HG02973 (cell line): ENCODE measurements at regions not wholly inside any gene's neighbourhood (a gene's known extent, or its start where the extent isn't known, plus 50 kb on each side); places are given as distances from the start of the nearest gene placed in this dataset.
"Not testable (repeated sequence)": the region's sequence is repeated elsewhere in the genome, so short reads cannot be mapped to it uniquely, and the experiment has no call there.

Experiments
- ATAC-seq: cut with Tn5 transposase; IDR thresholded peaks from one replicate; pipeline ENCODE4 v1.9.1; 2021; ENCODE audit warnings: moderate library complexity; ENCODE audit not compliant: unreplicated experiment

DNA sequence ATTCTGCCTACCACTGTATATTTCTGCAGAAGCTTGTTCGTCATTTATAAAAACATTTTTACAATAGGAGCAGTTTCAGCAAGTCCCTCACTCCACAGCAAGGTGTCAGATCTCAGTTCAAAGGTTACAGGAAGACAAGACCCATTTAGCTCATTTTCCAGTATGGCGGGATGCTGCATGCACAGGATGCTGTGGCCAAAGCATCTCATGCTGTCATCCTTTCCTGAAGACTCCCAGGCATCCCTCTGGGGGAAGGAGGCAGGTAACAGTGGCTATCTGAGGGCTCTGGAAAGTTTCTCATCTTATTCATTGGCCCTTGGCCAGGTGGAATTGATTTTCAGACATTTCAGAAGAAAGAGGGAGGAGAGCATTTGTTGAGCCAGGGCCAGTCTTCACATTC lies 539.3 kb upstream of the CDH5 start:
- no peak for ATAC-seq

DNA sequence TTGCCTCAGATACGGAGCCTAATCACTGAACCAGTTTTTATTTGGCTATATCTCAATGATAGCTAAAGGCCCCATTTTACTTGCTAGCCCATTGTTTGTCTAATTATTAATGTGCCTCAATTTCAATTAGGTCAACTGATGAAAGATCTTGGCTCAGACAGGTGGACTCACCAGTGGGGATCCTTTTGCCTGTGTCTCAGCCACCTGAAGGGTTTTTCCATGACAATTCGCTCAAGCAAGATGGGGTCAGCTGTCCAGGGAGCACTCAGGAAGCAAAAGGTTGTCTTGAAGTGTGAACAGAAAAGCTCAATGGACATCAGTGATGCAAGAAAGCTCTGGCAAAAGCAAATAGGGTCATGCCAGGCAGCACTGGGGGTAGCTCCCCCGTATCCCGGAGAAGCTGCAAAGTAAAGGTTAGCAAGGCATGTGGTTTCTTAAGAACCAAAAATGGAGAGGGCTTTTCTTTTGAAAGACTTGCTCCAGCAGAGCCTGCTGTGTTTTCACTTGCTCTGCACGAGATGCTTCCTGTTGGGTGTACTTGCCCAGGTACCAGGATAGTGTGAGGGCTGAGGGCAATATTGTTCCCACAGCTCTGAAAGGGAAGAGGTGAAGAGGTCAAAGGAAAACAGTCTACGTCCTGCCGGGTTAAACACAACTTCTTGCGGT lies 541.2 kb upstream of the CDH5 start:
- ATAC-seq, result no peak

DNA sequence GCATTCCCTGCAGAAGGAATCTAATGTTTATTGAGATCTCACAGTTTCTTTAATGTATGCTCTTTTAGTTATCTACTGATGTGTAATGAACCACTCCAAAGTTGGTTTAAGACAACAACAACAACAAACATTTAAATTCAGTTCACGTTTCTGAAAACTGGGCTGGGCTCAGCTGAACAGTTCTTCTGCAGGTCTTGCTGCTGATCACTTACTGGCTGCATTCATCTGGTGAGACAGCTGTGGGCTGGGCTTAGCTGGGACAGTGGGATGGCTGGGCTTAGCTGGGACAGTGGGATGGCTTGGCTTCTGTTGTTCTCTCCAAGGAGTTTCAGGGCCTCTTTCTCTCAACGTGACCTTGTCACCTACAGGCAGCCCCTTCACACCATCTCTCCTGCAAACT lies 544.3 kb upstream of the CDH5 start:
- ATAC-seq, result no peak

DNA sequence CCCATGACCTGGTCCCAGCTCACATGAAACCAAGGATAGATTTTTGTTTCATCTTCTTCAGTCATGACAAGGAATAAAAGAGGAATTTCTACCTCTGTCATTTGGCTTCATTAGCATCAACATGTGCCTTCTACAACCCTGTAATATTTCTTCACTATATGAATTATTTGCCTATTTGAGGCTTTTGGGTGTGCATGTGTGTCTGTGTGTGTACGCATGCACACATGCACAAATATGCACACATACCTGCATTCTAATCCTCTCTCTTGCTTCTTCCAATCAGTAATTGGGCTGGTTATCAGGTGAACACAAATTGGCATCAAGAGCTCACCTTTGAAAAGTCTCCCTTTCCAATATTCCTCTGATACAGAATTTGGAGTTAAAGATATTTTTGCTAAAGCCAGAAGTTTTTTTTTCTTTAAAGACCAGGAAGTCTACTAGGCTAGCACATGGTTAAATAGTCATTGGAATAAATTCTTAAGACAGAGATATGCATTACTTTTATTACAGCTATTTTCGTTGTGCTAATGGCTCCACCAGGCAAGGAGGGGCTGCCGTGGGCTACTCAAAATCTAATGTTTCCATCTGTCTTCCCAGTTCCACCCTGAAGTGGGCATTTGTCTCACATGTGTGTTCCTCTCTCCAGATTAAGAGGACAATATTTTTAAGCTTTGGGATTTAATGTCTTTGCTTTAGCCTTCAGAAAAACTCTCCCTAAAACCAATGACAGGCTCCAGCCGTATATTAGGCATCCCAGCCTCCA lies 547.2 kb upstream of the CDH5 start:
- no peak for ATAC-seq

DNA sequence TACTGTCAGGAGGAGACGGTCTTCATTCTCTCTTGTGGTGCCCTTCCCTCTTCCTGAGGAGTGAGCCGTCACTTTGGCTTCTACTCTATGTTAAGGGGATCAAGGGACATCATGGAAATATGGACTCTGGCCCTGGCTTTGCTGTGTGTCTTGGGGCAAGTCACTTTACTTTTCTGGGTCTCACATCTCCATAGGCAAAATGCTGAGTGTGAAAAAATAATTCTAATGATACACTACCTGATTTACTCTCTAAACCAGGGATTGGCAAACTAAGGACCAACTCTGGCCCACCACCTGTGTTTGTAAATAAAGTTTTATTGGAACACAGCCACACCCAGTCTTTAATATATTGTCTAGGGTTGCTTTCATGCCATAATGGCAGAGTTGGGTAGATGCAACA lies 548.7 kb upstream of the CDH5 start:
- no peak for ATAC-seq

DNA sequence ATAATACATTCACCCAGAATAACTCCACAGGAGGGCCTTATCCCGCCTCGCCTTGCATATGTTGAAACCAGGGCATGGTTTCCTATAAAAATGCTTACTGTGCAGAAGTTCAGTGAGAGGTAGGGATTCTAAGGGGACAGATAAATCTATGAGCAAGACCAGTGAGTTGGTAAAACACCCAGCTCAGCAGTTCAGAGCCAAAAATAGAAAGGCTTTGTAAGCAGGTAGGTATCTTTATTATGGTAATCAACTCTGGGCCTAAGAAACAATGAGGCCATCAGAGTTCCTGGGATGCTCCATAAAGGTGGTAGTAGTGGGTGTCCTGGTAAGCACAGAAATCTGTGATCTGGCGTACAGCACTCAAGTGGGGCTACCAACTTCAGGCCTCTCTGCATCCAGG lies 549.4 kb upstream of the CDH5 start:
- ATAC-seq, result no peak

DNA sequence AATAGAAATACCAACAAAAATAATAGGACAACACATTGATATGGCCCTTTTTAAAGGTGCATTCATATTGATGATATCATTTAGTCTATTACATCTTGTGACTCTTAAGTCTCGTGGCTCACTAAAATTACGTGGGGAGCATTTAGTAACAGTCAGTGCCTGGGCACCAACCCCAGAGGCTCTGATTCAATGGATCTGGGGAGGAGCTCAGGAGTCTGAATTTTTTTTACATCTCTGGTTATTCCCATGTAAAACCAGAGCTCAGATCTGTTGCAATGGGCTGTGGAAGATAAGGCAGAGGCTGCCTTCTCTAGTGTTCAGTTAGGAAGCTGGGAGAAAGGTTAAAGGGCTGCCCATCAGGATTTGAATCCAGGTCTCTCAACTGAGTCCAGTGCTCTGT lies 549.9 kb upstream of the CDH5 start:
- no peak for ATAC-seq

DNA sequence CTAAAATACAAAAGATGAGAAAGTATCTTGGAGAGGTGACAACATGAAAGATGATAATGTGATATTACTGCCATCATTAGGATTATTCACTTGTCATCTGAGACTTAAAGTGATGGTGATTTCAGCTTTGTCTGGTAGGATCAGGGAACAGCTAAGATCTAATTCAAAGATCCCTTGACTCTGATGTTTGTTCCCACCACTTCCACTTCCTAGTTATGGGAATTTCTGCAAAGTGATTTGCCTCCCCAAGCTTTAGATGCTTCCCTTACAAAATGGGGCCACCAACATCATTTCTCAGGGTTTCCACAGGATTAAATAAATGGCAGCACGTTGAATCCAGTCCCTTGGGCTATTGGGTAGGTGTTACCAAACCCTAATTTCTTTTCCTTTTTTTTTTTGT lies 550.8 kb upstream of the CDH5 start:
- no peak for ATAC-seq

DNA sequence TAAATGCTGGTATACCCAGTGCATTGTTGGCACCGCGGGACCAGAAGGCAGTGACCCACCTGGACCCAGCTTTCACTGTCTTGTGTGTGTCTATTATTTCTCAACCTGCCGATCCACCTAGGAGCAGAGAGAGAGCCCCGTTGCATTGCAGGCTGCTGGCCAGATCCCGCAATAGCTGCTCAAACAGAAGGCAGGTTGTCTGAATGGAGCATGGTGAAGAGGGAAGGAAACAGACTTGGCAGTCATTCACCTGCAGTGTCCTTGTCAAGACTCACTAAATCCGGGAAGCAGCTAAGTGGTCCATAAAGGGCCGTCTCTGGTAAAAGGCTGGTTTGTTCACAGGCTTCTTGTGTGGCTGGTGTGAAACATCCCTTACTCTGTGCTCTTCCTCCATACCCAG lies 552.6 kb upstream of the CDH5 start:
- not testable (repeated sequence) for ATAC-seq

DNA sequence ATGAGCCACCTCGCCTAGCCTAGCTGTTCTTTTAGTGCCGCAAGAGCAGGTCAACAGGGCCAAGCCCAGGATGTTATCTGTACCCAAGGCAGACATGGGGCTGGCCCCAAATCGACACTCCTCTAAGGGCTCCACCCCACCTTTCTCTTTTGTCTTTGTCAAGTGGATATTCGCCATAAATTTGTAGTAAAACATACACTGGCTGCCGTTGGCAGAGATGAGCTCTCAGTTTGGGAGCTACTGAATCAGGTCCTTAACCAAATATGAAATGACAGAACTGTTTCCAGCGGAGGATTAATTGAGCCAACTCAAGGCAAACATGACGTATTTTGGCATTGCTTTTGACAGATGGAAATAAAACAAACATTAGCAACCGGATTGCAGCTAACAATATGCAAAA lies 556.9 kb upstream of the CDH5 start:
- ATAC-seq, result no peak

DNA sequence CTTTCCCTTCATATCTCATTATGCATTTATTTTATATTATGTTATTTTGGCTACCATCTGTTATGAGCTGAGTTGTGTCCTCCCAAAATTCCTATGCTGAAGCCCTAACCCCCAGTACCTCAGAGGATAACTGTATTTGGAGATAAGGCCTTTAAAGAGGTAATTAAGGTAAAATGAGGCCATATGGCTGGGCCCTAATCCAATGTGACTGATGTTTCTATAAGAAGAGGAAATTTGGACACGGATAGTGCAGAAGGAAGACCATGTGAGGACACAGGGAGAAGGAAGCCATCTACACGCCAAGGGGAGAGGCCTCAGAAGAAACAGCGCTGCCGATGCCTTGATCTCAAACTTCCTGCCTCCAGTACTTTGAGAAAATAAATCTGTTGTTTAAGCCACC lies 557.7 kb upstream of the CDH5 start:
- no peak for ATAC-seq

DNA sequence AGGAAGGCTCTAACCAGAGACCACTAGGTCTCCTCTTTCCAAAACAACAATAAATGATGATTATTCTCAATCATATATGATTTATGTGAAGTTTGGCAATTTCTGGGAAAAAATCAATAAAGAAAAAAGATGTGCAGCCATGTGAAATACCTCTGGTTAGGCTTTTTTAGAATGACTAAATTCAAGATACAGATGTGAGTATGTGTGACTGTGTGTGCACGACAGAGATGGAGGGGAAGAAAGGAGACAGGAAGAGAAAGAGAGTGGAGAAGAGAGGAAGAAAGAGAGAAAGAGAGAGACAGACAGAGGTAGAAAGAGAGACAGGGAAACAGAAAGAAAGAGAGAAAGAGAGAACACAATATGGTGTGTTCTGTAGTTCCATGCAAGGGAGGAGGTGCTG lies 558.6 kb upstream of the CDH5 start:
- no peak for ATAC-seq

DNA sequence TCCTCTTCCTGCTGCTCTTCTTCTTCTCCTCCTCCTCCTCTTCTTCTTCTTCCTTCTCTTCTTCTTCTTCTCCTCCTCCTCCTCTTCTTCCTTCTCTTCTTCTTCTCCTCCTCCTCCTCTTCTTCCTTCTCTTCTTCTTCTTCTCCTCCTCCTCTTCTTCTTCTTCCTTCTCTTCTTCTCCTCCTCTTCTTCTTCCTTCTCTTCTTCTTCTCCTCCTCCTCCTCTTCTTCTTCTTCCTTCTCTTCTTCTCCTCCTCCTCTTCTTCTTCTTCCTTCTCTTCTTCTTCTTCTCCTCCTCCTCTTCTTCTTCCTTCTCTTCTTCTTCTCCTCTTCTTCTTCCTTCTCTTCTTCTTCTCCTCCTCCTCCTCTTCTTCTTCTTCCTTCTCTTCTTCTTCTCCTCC lies 560.8 kb upstream of the CDH5 start:
- not testable (repeated sequence) for ATAC-seq

DNA sequence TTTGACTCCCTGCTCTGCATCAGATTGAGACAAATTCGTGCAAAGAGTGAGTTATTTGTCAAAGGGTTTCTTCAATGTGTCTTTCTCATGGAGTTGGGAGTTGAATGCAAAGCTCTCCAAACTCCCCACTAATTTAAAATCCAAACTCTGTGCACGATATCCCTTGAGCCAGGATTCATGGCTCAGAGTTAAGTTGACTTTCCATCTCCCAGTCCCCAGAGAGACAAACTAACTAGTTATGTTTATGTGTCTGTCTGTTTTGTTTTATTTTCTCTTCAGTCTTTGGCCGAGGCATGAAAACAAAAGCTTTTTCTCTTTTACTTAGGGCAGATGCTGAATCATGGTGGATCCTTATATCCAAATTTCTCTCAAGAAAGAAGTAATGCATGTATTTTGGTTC lies 570.0 kb upstream of the CDH5 start:
- no peak for ATAC-seq

DNA sequence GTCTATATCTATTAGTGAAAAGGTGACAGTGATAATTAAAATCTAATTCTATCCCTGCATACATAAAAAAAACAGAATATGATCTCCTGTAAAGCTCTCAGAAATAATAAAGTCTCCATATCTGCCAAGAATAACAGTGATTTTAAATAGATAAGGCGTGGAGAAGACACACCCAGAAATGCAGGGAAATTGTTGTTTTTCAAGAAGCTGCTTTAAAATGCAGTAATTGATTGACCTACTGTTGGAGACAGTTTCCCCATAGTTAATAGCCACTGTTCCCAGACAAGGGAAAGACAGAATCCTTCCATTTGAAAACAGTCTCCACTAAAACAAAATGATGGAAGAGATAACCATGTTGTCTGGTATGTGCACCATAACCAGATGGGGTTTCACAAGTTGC lies 571.5 kb upstream of the CDH5 start:
- ATAC-seq, result no peak

DNA sequence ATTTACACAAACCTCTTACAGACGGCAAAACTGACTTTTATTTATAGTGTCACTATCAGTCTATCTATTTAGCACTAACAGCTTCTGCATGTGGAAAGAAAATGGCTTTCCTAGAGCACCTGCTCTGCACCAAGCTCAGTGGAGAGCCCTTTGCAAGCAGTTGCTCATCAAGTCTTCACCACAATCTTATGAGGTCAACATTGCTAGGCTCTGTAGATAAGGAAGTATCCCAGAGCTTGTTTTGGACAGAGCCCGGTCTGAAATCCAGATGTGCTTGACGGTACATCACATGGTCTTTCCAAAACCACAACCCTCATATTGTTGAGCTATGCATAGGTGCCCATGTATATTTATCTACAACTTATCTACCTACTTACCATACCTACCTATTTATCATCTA lies 572.7 kb upstream of the CDH5 start:
- ATAC-seq, result no peak

DNA sequence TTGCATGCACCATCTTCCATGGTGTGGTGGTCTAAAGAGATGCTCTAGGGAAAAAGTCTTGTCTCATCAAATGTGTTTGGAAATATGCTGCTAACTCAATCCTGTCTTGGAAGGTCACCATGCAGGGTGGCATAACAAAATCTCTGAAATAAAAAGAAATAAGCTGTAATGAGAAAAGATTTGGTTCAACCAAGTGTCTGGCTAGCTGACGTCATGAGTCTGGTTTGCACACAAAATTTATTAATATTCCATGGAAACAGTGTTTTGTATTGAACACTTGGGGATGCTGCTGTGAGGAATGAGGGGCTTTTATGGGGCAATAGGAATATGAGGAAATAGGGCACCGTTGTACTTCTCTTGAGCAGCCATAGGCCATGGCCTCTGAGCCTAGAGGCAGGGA lies 575.7 kb upstream of the CDH5 start:
- no peak for ATAC-seq

DNA sequence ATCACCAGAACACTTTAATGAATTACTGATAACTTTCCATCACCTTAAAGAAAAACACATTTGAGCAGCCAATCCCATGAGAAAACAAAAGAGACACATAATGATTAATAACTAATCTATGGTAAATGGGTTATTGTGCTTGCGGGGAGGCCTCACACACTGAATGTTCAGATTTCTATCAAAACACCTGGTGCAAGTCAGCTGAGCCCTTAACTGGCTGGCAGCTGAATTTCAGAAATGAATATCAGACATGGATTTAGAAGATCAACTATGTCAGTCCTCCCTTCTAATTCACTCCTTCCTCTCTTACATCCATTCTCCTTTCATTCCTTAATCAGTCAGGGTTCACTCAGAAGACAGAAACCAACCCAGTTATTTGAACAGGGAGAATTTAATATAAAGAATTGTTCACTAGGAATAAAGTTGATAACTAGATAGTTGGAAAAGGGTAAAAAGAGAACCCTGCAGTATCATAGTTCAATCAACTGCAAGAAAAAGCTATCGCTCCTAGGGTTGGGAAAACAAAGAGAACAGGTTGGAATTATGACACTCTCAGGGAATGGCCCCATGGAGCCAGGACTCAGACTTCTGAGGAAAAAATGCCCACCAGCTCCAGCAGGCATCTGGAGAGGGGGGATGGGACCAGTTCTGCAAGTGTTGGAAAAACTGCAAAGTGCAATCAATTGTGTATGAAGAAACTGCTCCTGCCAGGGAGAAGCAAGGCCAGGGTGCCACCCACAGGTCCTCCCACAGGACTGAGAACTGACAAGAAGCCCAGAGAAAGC lies 577.1 kb upstream of the CDH5 start:
- no peak for ATAC-seq

DNA sequence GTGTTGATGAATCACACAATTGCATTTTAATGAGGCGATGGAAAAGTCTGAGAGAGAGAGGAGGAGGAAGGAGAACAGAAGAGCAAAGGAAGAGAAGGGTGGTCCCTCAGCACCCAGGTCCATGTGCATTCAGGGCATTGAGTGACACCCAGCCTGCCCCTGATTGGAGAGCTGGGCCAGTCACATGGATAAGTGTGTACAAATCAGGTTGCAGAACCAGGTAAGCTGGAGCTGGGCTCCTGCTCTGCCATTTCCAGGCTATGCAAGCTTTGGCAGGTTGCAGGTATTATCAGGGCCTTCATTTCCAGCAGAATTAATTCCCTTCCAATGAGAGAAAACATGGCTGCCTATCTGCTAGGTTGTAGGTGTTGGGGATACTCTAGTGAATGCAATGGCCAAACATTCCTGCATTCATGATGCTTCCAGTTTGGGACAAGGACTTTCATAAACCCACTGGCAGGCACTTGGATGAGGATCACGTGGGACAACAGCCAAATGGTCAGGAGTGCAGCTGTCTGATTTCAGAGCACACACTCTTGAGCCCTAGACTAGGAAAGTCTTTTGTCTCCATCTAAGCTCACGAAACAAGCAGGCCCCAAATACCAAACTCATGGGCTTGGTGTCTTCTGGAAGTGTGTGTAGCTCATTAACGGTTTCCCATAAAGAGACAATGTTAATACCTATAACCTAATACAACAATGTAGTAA lies 577.9 kb upstream of the CDH5 start:
- ATAC-seq, result no peak

DNA sequence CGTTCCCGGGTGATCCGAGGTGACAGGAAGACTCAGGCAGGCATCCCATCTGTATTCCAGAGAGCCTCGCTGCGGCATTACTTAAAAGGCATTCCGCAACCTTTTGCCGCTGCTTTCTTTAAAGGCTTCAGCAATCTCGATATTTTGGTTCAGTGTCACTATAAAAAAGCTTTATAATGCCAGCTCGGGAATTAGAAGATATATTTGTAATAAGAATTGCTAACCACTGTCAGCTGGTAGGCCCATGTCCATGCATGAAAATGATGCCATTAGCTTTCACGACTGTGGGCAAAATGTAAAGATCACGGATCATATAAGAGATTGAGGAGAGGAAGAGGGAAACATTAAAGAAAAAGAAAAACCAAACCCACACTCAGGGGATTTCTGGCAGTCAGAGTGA lies 578.6 kb upstream of the CDH5 start:
- ATAC-seq, result no peak

DNA sequence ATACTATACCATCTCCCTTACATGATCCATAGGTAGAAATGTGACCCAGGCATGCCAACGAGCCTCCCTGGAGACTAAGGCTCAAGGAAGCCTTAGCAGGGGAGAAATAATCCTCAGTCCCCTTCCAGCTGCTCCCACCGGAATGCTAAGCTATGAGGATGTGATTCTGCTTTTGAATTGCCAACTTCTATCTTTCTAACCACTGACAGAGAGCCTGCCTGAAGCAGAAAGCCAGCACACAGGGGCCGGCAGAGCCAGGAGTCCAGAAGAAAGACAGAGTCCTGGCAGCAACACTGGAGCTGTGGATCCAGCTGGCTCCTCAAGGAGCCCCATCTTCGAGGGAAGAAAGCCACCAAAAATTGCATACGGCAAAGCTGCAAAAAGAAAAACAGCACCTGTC lies 579.6 kb upstream of the CDH5 start:
- ATAC-seq, result no peak
